ENCODE measurements at regions not wholly inside any gene's neighbourhood (a gene's known extent, or its start where the extent isn't known, plus 50 kb on each side); places are given as distances from the start of the nearest gene placed in this dataset.

DNA sequence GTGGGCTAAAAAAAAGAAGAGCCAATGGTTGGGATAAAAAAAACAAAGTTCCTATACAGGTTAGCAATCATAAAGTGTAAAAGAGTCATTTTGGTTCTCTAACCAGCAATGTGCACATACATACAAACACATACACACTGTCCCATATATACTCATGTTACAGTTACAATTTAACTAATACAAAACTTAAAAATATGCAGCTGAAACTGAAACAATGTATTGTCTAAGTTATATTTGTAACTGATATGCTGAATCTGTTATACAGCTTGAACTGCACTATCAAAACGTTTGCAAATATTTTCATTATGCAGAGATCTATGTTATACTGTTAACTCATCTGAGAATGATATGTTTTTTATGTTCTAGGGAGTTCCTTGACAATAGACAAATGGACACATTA lies 173.7 kb downstream of the KLF12 start:
- DNase-seq = no peak

DNA sequence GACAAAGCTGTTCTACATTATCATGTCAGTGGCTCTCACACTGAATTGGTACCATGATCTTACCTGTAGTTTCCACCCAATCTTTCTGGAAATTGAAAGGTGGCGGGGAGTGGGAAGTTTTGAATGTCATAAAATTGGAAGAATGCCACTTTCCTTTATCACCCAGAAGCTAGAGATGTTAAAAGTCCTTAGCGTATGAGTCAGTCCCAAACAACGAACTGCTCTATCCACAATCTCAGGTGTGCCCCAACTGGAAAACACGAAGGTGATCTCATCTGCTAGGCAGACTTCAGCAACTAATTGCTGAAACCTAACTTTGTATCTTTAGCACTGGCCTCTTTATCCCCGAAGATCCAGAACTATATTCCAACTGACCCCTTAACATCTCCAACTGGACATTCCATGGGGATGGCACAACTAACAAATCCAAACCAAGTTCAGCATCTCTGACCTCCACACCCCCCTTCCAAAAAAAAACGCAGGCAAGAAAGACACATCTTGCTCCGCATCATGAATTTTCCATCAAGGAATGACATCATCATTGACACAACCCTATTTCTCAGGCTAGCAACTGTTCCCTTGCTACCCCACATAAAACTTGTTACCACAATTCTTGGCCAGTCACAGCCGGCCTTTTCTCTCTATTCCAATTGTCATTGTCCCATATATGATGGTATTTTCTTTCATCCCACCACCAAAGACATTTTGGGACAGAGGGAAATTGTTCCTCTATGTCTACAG lies 175.4 kb downstream of the KLF12 start:
- no peak for DNase-seq

DNA sequence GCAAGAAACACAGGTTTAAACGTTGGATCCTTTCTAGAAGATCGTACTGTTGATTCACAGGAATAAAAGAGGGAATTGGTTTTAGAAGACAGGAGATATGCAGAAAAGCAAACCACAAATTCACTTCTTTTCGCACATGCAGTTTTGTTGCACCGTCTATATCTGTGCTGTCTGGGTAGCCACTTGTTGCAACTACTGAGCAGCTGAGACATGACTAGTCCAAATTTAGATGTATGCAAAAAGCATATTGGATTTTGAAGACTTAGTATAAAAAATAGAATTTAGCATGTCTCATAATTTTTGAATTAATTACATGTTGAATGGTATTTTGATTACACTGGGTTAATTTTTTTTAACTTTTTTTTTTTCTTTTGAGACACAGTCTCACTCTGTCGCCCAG lies 176.3 kb downstream of the KLF12 start:
- DNase-seq = no peak

DNA sequence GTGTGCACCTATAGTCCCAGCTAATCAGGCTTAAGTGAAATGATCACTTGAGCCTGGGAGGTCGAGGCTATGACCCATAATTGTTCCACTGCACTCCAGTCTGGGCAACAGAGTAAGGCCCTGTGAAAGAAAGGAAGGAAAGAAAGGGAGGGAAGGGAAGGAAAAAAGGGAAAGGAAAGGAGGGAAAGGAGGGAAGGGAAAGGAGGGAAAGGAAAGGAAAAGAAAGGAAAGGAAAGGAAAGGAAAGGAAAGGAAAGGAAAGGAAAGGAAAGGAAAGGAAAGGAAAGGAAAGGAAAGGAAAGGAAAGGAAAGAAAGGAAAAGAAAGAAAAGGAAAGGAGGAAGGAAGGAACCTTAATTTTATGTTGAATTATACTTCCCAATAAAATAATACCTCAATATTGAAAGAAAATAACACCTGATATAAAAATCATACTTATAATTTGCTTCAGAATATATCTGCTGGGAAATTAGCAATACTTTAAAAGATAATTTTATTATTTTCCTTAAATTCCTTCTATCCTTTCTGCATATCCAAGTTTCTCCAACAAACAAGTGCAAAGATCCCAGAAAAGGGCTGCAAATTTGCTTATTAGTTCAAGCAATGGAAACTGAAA lies 177.3 kb downstream of the KLF12 start:
- no peak for DNase-seq

DNA sequence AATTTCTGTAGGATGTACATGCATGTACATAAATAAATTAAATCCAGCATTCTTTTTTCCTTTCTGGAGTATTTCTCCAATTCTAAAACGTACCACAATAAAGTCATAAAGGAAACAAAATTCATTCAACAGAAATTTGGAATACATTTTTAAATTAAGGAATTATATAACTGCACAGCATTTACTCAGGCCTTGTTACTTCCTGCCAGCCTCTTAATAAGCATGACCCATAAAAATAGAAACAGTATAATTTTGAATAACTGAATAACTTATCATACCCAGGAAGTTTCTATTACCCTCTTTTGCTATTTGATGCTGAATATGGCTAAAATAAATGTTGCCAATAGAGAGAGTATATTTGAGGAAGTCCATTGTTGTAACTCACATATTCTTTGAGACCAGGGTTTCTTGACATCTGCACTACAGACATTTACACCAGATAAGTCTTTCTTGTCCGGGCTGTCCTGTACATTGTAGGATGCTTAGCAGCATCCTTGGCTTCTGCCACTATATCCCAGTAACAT lies 178.2 kb downstream of the KLF12 start:
- DNase-seq = no peak

DNA sequence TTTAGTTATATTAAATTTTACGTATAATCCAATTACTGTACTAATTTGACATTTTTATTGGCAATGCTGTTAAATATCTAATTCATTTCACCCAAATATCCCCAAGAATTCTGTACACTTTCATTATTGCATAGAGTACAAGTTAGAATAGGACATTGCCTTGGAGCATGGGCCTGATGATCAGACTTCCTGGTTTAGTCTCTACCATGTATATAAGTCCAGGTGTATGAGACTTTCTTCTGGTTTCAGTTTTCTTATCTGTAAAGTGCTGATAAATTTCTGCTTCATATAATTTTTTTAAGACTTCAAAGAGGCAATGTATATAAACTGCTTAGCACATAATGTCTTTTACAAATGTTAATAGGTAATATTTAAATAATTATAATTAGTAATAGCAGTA lies 179.4 kb downstream of the KLF12 start:
- DNase-seq = no peak

DNA sequence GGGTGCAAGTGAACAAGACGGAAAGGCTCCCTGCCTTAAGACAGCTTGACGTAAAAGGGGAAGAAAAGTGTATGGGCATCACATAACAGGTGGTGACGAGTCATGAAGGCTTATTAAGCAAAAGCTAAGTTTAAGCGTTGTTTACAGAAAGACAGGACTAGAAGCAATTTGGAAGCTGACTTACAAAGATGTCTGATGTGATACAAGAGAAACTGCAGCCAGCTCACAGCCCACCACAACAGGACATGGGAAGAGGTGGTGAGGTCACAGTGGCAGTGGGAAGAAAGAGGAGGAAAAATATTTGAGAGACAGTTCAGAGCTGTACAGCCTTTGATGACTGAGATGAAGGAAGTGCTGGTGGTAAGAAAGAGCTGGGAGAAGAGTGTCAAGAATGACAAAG lies 181.6 kb downstream of the KLF12 start:
- DNase-seq = no peak

DNA sequence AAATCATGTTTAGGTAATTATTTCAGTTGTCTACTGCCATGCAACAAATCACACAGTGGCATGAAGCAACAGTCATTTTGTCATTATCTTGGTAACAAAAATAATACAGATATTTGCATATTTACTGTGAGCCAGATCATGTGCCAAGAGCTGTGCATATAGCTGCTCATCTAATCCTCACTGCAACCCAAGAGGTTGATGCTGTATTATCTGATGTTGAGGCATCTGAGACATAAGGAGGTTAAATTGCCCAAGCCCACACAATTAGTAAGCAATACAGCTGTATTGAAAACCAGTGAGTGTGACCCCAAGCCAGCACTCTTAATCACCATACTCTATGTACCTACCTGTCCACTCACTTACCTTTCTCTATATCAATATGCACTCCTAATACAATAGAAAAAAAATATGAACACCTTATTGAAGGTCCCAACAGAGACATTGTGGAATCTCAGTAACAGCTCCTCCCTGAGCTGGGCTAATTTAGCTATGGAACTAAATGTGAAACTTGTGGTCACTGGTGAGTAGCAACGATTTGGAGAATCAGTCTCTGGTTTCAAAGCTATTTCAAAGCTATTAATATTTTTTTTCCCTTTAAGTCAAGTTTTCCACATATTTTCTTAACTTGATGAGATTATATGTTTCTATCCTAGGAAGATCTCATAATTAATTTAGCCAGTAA lies 185.2 kb downstream of the KLF12 start:
- DNase-seq = no peak

DNA sequence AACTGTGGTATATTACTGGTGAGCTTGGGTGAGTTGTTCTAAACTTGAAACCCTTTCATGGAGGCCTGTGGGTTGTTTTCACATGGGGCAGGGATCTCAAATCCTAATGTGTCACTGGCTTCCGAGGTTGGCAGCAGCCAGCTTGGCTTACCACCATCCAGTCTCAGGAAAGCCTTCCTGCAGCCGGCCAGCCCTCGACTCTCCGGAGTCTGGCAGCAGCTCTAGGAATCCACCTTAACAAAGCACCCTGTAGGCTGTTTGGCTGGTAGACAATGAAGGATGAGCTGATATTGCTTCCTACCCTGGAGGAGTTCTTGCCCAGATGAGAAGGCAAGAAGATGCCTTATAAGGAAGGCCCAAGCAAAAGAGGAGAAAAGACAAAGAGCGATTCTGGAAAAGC lies 188.3 kb downstream of the KLF12 start:
- no peak for DNase-seq

DNA sequence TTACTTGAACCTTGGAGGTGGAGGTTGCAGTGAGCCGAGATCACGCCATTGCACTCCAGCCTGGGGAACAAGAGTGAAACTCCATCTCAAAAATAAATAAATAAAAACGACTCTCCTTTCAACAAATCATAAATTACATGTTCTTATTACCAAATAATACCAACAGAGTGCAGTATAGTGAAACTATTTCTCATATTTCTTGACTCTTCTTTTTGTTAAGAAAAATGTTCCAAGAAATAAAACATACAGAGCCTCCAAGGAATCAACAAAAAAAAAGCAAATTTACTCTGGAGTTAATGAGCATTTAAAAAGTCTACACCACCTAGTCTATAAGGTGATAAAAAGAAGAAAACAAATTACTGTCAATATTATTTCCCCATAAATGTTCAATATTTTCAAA lies 188.8 kb downstream of the KLF12 start:
- DNase-seq = no peak

DNA sequence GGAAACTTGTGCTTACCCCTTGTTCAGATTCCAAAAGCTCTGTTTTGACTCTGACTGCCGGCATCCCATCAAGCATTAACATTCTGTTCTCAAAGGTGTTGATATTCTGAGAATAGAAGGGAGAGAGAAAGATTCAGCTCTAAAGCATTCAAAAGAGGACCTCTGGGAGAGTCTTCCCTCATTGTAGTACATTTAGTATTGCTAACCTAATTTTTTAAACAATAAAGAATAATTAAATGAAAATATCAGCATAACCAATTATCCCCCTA lies 190.3 kb downstream of the KLF12 start:
- no peak for DNase-seq

DNA sequence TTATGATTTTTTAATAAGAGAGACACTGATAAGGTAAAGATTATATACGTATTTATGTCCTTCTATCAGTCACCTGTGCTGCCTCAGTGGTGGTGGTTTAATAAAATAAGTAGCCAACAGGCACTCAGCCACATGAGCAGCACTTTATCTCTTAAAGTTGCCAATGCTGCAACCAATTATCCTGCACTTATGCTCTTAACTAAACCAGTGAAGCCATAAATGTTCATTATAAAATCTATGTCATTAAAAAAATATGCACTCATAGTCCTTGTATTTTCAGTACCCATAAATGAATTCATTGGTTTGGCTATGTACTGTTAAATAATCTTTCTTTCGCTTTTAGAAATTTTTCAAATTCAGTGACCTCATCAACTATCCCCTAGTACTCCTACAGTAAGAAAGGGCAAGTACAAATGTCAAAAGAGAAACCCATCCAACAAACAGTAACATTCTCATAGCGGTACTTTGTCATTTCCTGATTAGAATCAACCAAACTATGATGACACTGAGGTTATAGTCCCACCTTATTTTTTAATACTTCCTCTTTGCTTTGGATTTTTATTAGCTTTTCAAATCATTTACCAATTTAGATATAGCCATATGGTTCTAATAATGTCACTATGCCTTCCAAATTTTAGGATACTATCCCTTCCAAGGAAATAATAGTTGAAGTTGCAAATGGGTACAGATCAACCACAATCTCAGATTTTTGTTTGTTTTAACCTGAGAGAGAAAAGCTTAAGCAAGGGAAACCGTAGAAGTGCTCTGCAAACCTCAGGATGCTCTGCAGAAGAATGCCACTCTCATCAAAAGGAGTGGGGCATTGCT lies 190.9 kb downstream of the KLF12 start:
- no peak for DNase-seq

DNA sequence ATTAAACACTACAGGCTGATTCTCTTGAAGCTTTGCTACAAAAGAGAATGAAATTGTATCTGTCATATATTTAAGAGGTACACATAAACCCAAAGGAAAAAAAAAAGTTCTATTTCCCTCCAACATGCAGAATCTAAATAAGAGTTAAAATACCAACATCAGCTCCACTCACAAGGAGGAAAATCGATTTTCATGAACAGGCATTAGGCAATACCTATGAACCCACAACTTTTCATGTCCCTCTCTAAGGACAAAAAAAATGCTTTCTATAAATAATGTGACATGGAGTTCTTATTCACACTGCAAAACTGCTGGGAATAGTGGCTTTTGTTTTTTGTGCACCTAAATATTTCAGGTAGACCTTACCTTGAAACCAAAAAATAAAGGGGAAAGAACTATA lies 192.5 kb downstream of the KLF12 start:
- no peak for DNase-seq

DNA sequence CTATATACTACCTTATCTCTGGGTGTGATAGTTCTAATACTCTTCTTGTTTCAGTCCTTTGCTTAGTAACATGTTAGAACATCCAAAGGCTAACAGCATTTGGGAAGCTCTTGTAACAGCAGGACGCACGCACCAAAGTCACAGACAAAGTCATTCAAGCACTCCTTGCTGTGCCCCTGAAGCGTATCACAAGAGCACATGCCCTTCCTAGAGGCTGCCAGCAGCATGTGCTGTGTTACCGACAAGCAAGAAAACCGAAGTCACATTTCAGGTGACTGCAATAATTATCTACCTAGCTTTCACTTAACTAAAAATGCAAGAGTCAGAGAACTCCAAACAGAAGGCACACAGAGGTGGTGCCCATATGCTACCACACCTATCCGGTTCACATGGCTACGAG lies 194.1 kb downstream of the KLF12 start:
- no peak for DNase-seq

DNA sequence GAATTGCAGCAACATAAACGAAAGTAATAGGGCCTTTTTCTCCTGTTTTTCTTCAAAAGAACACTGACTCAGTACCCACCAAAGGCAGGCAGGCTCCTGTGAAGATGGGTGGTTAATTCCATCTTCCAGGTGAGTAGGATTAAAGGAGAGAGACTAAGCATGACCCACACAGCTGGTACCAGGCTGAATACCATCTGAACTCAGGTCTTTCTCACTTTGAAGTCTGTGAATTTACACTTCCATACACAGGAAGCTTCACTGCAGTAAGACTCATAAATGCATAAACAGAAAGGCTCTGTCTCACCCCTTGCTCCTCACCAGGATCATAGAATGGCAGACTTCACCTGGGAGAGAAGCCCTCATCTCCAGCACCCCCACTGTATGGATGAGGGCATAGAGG lies 194.6 kb downstream of the KLF12 start:
- DNase-seq = no peak

DNA sequence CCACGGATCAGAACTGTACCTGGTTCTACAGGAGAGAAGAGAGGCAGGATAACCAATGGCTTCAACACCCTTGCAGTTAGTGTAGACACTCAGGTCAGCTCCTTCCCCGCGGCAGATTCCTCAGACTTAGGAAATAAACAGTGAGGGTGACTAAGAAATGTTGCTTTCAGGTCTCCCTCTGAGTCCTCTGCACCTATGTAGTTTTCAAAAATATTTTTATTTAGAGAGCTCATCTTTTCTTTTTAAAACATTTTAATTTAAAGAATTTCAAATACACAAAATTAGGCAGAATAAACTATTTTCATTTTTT lies 195.2 kb downstream of the KLF12 start:
- DNase-seq = no peak

DNA sequence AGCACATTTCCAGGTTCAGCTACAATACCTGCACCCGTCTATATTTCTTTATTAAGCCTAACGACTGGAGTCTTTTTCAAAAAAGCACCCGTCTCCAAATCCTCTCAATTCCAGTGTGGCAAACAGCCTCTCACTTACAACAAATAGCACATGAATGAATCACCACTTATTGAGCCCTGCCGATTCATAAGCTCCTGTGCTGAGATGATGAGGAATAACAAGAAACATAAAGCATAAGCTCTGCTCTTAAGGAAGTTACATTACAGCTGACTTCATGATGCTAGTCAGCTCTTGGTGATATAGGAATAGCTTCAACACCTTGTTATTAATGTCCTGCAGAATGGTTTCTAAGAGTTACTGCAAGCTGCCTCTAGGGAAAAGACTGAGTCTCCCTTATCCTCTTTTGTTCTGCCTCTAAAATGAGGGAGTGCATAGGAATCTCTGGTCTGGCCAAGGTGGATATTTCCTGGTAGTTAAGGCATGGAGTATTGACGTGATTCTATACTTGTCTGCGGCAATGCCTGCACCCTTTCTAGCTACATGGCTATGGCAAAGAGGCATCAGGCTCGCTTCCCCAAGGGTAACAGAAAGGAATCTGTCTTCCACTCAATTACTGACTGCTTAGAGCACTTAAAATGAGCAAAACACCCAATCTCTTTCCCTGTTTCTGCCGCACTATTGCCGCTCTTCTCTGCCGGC lies 195.7 kb downstream of the KLF12 start:
- DNase-seq = no peak

DNA sequence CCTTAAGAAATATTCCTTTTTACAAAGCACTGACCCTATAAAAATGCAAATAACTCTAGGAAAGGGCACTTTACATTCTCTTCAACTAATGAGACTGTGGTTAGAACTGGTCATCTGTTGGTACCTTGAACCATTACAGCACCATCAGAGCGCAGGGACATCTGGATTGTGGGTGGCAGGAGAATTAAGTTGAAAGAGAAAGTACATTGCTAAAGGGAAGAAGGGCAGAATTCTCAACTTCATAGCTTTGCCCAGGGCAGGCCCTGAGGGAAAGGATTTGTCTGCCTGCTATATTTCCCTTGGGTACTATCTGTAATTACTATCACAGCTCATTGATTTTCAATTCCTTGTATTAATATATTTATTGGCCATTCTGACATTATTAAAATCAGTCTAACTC lies 196.8 kb downstream of the KLF12 start:
- no peak for DNase-seq

DNA sequence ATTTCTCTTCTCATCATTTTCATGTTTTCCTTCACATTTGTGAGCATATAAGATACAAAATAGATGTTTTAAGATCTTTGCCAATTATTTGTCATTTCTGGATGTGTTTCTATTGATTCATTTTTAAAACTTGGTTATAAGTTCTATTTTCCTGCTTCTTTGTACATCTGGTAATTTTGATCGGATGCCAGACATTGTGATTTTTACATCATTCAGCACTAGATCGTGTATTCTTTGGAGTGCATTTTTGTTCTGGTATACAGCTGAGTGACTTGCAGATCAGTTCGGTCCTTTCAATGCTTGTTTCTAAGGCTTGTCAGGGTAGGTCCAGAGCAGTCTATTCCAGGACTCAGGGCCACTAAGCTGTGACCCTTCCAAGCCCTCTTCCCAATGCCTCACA lies 198.2 kb downstream of the KLF12 start:
- DNase-seq = no peak

DNA sequence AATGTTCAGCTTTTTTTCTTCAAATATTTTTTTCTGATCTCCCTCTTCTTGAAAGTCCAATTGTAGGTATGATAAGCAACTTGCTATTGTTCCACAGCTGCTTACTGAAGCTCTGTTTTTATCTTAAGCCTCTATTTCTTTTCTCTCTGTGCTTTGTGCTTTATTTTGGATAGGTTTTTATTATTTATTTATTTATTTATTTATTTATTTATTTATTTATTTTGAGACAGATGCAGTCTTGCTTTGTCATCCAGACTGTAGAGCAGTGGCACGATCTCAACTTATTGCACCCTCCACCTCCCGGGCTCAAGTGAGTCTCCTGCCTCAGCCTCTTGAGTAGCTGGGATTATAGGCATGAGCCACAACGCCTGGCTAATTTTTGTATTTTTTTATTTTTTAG lies 199.4 kb downstream of the KLF12 start:
- DNase-seq = no peak

DNA sequence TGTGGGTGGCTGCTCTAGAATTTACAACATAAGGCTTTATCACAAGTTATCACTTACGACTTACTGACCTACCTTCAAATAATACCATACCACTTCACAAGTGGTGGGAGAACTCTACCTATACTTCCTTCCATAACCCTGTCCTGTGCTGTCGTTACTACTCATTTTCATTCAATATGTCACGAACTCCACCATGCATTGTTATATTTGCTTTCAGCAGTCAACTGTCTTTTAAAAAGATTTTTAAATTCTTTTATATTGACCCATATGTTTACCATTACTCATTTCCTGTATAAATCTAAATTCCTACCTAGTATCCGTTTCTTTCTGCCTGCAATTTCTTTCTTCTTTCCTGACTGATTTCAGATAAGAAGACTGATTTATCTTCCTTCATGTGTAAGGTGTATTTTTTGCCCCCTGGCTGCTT lies 200.0 kb downstream of the KLF12 start:
- DNase-seq = no peak

DNA sequence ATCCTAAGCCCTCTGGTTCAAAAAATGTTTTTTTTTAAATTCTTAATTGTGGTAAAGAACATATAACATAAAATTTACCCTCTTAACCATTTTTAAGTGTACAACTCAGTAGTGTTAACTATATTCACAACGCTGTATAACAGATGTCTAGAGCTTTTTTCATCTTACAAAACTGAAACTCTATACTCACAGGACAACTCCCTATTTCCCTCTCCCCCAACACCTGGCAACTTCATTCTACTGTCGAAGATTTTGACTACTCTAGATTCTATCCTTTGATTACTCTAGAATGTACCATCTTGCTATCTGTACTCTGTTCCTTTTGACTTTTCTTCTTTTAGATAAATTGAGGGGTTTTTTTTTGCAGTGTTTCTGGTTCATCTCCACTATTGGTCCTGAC lies 200.4 kb downstream of the KLF12 start:
- DNase-seq = no peak

DNA sequence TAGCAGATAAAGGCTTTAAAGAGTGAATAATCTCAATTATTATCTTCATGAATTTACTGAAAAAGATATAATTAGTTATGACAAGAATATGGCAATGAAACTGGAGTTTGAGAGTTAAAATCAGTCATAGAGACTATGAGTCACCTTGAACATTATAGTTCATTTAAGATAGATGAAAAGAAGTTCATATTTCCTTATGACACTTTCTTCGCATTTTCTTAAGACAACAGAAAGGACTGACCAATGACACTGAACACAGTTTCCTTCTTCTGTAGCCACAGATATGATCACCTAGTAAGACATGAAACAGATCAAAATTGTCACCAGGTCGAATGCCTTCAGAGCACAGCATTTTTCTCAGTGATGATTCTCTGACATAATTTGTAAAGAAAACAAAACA lies 202.1 kb downstream of the KLF12 start:
- no peak for DNase-seq

All from stimulated activated CD4-positive, alpha-beta T cell treated with anti-CD3 and anti-CD28 coated beads, Interleukin-2, amount 100 ng/mL, for 24 hours (primary cell).